ENCODE measurements at regions not wholly inside any gene's neighbourhood (a gene's known extent, or its start where the extent isn't known, plus 50 kb on each side); places are given as distances from the start of the nearest gene placed in this dataset.

DNA sequence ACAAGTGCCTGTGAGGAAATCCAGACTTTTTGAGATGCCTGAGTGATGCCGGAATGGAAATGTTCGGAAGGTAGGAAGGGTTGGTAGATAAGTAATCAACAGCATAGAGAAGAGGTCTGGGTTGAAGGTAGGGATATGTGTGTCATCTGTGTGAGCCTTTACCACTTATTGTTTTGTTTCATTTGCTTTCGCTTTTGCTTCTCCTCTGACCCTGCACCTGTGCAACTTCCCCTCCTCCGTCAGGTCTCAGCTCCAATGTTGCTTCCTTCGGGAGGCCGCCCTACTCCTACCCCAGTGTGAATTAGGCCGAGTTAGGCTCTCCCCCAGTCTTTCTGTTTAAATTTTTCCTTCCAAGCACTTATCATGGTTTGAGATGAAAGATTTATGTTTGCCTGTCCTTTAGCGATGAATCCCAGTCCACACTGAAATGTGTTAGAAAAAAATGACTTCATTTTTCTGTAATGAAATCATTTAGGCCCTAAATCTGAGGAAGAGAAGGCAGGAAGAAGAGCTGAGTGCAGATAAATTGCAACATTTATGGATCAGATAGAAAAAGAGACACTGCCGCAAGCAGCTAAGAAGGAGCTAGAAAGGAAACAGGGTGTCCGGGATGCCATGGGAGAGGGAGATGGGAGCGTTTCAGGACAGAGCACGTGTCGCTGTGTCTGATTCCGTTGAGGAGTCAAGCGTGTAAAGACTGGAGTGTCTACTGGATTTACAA, 139.6 kb upstream of the PELI1 start:
- no peak for DNase-seq (ENCODE audit: low read depth)

DNA sequence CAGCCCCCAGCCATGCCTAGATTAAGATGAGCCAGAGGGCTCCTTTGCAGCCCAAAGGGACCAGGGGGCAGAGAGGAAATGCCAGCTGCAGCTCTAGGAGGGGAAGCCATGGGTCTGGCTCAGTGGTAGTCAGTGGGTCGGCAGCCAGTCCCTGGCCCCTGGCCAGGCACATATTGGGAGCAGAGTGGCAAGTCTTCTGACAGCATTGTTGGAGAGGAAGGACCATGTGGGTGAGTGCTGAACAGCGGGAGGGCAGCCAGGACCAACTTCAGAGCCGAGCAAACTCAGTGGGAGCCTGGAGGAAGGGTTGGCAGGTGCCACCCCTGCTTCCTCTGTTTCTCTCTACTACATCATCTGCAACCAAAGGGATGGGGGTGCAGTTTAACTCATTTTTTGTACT, 140.5 kb upstream of the PELI1 start:
- DNase-seq (ENCODE audit: low read depth) = no peak

- DNase-seq (ENCODE audit: low read depth) = no peak
Measured at GRCh38 chr2:64287202-64287740, 143.1 kb upstream of the PELI1 start.

DNA sequence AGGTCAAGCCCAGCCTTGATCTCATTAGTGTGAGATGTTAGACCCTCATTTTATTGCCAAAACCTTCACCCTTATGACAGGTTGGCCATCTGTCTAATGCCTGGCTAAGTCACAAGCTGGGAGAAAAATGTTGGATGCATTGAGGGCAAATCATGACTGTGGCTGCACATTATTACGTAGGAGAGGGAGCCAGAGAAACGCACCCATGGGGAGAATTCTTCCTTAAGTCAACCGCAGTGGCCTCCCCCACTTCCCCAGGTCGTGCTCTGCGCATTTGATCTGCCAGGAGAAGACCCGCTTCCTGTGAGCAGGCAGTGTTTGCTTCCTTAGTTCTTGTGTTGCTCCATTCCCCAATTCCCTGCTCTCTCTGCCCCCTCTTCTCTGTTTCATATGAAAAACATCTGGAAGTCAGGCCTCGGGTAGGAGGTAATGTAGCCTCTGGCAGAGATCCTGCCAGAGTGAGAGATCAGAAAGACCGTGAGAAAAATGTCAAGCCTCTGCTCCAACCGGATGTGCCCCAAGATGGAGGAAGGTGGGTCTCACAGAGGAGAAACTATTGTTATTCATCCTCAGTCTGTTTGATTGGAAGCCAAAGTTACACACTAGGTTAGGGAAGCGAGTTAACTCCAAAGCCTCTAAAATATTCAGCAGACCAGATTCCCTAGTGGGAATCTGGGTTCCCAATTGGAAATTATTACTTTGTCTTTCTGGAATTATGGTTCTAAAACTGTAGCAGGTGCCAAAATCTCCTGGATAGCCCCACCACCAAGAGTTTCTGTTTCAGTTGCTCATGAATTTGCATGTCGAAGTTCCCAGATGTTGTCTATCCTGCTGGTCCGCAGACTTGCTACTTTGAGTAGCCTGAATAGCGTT, 144.3 kb upstream of the PELI1 start:
- no peak for DNase-seq (ENCODE audit: low read depth)

- DNase-seq (ENCODE audit: low read depth) = no peak
Measured at GRCh38 chr2:64289251-64289650, 145.0 kb upstream of the PELI1 start.

GRCh38 chr2:64289737-64290136, 145.5 kb upstream of the PELI1 start:
- DNase-seq (ENCODE audit: low read depth) = no peak

- no peak for DNase-seq (ENCODE audit: low read depth)
Measured at GRCh38 chr2:64291181-64291580, 147.0 kb upstream of the PELI1 start.

DNA sequence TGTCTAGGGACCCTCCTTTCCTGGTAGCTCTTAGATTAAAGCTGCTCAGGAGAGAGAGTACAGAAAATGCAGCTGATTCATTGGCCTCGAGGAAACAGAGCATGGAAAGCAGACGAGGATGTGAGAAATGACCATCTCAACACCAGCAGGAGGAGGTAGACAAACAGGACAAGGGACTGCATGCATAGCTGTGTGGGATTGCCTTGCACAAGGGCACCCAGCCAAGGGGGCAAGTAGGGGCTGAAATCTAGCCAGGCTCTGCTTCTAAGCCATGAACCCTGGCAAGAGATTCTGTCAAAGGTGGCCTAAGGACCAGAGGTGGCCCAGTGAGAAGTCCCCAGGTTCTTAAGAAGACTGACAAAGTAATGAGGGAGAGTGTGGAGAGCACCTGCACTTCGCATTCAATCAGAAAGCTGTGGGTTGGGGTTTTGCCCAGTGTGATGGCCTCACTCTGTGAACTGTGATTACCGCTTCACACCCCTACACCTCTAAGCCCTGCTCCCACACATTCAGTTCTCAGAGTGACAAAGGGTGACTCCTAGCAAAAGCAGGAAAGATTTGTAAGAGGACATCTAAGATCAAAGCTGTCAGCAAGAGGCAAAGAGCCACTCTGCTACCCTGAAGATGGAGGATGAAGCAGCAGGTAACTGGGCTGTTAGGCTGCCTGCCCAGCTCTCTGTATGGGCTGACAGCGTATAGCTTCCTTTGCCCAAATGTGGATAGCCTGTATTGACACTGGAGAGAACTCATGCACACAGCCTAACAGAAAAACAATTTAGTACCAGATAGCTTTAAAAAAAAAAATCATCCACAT, 151.3 kb upstream of the PELI1 start:
- no peak for DNase-seq (ENCODE audit: low read depth)

- no peak for DNase-seq (ENCODE audit: low read depth)
Measured at GRCh38 chr2:64296140-64296480, 151.9 kb upstream of the PELI1 start.

DNA sequence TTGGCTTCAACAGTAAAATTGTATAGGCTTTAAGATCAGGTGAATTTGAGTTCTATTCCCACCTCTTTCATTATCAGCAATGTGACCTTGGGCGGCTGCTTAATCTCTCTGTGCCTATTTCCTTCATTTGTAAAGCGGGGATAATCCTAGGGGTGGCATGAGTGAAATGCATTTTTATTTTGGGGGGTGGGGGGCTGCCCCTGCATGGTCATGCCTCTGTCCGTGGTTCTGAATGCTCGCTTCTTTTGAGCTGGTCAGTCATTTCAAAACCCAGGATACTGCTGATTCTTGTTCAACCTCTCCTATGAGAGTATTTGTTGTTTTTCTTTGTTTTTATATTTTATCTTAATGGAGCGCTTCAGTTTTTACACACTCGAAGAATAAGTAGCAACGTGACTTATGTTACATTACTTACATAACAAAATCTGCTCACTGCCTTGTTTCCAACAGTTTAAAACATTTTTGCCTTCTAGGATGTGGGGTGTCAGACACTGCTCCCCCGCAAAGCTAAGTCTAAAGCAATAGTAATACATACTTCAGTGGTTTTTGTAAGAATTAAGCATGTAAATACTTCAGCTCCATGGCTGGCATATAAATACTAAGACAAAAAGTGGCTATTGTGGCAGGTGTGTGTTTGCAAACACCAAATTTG, 152.6 kb upstream of the PELI1 start:
- DNase-seq (ENCODE audit: low read depth) = no peak

DNA sequence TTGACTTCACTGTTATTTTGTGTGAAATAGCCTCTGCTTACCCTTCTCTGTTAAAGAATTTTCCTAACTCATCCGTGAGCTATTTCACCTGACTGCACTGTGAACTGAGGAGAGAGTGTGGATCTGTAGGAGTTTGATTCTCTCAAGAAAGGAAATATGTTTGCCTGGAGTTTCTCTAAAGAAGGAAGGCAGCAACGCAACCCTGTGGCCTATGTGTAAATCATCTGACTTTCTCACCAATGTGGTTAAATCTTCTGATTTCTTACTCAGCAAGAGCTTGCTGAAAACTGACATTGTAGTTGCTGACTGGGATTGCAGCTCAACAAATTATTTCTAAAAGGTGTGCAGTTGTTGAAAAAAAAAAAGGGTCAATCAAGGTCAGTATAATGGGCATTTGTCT, 153.9 kb upstream of the PELI1 start:
- DNase-seq (ENCODE audit: low read depth) = no peak

GRCh38 chr2:64300066-64300465, 153.9 kb upstream of the LGALSL start:
- no peak for DNase-seq (ENCODE audit: low read depth)

DNA sequence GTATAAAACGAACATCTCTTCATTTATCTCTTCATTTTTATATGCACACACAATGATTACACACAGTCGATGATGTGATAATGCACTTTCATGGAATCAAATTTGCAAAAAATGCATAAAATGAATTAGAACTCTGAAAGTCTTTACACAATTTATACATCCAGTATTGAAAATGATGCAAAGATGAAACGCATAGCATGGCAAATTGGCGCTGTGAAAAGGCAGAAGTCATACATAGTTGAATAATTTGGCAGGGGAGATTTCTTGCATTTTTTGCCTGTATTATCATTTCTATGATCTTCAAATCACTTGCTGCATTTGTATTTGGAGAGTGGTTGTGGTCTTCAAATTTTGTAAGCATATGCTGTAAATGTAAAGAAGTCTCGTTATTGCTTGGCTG, 150.7 kb upstream of the LGALSL start:
- no peak for DNase-seq (ENCODE audit: low read depth)

GRCh38 chr2:64307421-64307820, 146.5 kb upstream of the LGALSL start:
- DNase-seq (ENCODE audit: low read depth) = no peak

- DNase-seq (ENCODE audit: low read depth) = no peak
Measured at GRCh38 chr2:64311191-64311910, 142.6 kb upstream of the LGALSL start.

DNA sequence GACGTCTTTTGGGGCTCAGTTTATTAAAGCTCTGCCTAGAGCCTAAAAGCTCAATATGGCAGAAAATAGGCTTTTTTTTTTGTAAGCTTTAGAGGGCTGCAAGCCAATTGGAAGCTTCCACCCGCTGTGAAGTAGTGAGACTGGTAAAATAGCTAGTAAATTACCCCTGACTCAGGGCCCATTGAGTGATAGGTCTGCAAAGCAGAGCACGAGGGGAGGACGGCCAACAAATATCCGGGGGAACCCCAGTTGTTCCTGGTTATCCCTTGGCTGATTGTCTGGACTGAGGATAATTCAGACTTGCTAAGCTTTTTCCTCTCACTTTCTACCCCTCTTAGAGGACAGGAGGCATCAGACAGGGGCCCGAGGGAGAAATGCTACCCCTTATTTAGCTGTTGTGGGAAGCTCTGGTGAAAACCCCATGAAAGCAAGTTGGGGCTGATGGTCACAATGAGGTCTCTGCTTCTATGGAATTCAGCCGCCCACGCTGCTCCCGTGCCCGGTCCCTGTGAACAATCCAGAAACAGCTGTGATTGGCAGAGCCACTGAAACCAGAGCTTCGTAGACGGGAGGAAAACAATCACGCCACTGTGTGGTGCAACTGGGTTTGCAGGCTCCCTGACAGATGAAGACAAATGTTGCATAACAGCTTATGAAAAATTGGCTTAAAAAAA, 141.9 kb upstream of the LGALSL start:
- no peak for DNase-seq (ENCODE audit: low read depth)

DNA sequence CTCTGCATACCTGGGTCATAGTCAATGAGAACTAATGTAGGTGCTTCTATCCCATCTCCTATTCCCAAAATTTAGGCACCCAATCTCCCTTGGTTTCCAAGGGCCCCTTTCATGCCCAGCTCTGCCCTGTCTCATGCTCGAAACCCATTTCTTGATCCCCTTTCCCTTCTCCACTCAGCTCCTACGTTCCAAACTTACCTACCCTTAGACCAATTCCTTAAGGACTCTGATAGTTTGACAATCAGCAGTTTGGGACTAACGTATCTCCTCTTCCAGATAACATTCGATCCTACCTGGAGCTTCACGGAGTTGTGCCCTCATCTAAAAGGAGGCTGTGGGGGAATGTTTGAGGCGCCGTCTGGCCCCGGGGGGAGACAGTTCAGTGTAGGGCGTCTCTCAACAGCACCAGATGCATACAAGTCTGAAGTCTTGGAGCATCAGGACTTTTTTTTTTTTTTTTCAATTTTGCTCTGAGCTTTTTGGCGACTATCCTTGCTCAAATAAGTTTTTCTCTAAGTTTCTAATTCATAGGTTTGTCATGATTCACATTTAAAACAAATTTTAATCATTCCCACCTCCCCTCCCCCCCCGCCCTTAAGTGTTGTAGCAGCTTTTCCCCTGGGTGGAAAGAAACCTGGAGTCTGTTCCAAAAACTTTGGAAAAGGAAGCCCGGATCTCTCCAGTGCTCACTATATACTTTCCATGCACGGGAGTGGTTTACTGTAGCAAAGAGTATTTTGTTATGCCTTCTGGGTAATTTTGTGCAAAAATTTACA, 141.2 kb upstream of the LGALSL start:
- no peak for DNase-seq (ENCODE audit: low read depth)

- DNase-seq (ENCODE audit: low read depth) = no peak
Measured at GRCh38 chr2:64313398-64313723, 140.6 kb upstream of the LGALSL start.

DNA sequence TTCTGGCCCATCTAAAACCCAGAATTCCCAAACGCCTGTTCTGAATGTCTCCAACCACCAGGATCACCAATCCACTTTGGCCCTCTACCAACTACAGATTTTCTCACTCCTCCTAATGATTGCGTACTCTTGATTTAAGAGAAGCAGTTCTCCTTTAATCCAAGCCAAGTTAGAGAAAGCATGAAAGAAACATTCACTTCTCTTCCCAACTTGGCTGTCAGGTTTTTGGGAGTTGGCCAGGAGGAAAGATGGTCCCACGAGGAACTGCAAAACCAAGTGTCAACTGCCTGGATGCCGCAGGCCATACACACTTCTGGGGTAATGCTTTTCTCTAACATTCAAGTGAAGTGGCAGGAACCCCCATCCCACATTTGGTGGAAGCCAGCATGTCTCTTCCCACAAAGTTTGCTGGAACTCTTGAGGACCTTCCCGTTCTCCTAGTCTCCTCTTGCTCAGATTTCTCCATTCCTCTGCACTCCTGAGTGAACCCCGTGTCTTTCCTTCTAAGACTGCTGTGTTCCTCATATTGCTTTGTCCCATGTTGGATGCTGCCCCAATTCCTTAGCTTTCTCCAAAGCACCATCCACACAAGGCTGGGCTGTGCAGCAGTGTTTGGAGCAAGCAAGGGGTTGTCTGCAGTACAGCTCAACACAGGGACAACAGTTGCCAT, 138.5 kb upstream of the LGALSL start:
- no peak for DNase-seq (ENCODE audit: low read depth)
